Upper lobe of left lung (tissue), 4 donors: ENCODE measurements at regions not wholly inside any gene's neighbourhood (a gene's known extent, or its start where the extent isn't known, plus 50 kb on each side); places are given as distances from the start of the nearest gene placed in this dataset.

Source experiments
- POLR2A ChIP-seq, 4 donors: fragments of 450-650 bp; IDR thresholded peaks; one replicate each; pipeline ENCODE4 v1.5.1; 2016 to 2017; ENCODE audit warnings: antibody characterized with exemption in 4 of 4, mild to moderate bottlenecking in 2 of 4
- TF ChIP-seq, protein P1 (sequence below), 6 experiments: fragments of 450-650 bp in 4 of 6; fragments of 200-600 bp in 2 of 6; sonication (generic) in 2 of 6; IDR thresholded peaks; one replicate each; pipeline ENCODE4 v1.5.1; 2016 to 2019; ENCODE audit warnings: antibody characterized with exemption in 6 of 6

DNA sequence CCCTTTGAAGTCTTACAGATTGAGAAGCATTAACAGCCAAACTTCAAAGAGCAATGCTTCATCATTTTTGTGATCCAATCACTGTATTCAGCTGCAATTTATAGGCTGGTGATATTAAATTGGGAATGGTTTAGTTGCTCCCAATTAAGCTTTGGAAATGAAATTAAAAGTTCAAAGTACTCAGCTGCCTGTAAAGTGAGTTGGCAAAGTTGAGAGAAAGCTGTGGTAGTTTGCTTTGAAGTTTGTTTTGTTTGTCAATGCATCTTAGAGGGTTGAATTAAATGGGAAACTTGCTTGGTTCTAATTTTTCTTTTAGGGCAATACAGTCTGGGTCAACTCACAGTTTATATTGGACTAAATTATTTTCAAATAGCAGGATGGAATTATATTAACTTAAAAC lies 238.4 kb upstream of the CTSO start:
- no peak for TF ChIP-seq POLR2A (IDR thresholded peaks at IDR 0.05)
- TF ChIP-seq, protein P1, sequence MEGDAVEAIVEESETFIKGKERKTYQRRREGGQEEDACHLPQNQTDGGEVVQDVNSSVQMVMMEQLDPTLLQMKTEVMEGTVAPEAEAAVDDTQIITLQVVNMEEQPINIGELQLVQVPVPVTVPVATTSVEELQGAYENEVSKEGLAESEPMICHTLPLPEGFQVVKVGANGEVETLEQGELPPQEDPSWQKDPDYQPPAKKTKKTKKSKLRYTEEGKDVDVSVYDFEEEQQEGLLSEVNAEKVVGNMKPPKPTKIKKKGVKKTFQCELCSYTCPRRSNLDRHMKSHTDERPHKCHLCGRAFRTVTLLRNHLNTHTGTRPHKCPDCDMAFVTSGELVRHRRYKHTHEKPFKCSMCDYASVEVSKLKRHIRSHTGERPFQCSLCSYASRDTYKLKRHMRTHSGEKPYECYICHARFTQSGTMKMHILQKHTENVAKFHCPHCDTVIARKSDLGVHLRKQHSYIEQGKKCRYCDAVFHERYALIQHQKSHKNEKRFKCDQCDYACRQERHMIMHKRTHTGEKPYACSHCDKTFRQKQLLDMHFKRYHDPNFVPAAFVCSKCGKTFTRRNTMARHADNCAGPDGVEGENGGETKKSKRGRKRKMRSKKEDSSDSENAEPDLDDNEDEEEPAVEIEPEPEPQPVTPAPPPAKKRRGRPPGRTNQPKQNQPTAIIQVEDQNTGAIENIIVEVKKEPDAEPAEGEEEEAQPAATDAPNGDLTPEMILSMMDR (IDR thresholded peaks at IDR 0.05): no peak
